Ovary (tissue), 7 donors: ENCODE measurements at regions not wholly inside any gene's neighbourhood (a gene's known extent, or its start where the extent isn't known, plus 50 kb on each side); places are given as distances from the start of the nearest gene placed in this dataset.

Source experiments
- DNase-seq, 5 donors: peaks; one replicate each; pipeline ENCODE4 v3.0.0-alpha.2; 2019 to 2020
- H3K27ac ChIP-seq, 2 donors: fragments of 200-600 bp; one replicate each; pipeline versions ENCODE4 v1.5.1 to v1.8.0; 2019 to 2022
- H3K27me3 ChIP-seq: fragments of 200-600 bp; one replicate; pipeline ENCODE4 v1.8.0; 2022
- H3K36me3 ChIP-seq: fragments of 200-600 bp; sonication (generic); one replicate; pipeline ENCODE4 v1.5.1; 2019
- H3K4me1 ChIP-seq: one replicate; pipeline ENCODE4 v1.8.1; 2013; ENCODE audit warnings: mild to moderate bottlenecking, moderate library complexity; ENCODE audit not compliant: insufficient read depth
- H3K4me3 ChIP-seq: fragments of 200-600 bp; sonication (generic); one replicate; pipeline ENCODE4 v1.5.1; 2017
- H3K9me3 ChIP-seq, 2 donors: fragments of 200-600 bp in 1 of 2; sonication (generic) in 1 of 2; one replicate each; pipeline versions ENCODE4 v1.5.1 to v1.8.1; 2013 to 2019; ENCODE audit warnings: mild to moderate bottlenecking in 1 of 2, moderate library complexity in 1 of 2
- EP300 ChIP-seq: sonication (generic); formaldehyde crosslinking; IDR thresholded peaks from one replicate; pipeline ENCODE4 v1.6.1; 2017; ENCODE audit warnings: antibody characterized with exemption
- POLR2A ChIP-seq: fragments of 450-650 bp; IDR thresholded peaks from one replicate; pipeline ENCODE4 v1.6.1; 2017; ENCODE audit warnings: antibody characterized with exemption, mild to moderate bottlenecking, moderate library complexity
- WGBS, 3 donors: extraction: QIAGEN DNeasy Blood & Tissue Kit in 1 of 3; methylation state at CpG; one replicate each; pipeline versions ENCODE4 v1.1.5 to v1.1.7; 2013 to 2017; 5-methylcytosine and 5-hydroxymethylcytosine counted together
- intact Hi-C, 4 donors: fragments of 100-400 bp; cut with DNase I; formaldehyde crosslinking; loops; one replicate each; pipeline versions ENCODE4 v1.11.0 to v1.15.1; 2022 to 2023
- TF ChIP-seq, protein P1 (sequence below), 3 donors: fragments of 450-650 bp in 2 of 3; fragments of 200-600 bp in 1 of 3; IDR thresholded peaks; one replicate each; pipeline versions ENCODE4 v1.5.1 to v1.8.0; 2016 to 2022; ENCODE audit warnings: antibody characterized with exemption in 3 of 3, mild to moderate bottlenecking in 1 of 3
- donor health status: DM: no; HTN: no; CAD: no; lungs with moderate emphysema.
- donor health status: DM: no; HTN: no; CAD: no.
- donor health status: Bipolar disorder and iron deficiency.
- donor health status: DM: no; HTN: no; CAD: no.
- donor health status: DM: yes; HTN: yes; CAD: no.

GRCh38 chr2:16303273-16303577 is 362.4 kb downstream of the CYRIA start:
- DNase-seq: no peak
- Histone ChIP-seq H3K27me3 (no peaks in the 10 kb centered on the region), H3K9me3 (no peaks in the 10 kb centered on the region), H3K4me3 (no peak overlapping the region), H3K4me1 (no peaks in the 10 kb centered on the region), H3K36me3 (no peaks in the 10 kb centered on the region), H3K27ac (no peak overlapping the region)
- intact Hi-C loops: no loop called here
- no peak for TF ChIP-seq POLR2A
- TF ChIP-seq, protein P1, sequence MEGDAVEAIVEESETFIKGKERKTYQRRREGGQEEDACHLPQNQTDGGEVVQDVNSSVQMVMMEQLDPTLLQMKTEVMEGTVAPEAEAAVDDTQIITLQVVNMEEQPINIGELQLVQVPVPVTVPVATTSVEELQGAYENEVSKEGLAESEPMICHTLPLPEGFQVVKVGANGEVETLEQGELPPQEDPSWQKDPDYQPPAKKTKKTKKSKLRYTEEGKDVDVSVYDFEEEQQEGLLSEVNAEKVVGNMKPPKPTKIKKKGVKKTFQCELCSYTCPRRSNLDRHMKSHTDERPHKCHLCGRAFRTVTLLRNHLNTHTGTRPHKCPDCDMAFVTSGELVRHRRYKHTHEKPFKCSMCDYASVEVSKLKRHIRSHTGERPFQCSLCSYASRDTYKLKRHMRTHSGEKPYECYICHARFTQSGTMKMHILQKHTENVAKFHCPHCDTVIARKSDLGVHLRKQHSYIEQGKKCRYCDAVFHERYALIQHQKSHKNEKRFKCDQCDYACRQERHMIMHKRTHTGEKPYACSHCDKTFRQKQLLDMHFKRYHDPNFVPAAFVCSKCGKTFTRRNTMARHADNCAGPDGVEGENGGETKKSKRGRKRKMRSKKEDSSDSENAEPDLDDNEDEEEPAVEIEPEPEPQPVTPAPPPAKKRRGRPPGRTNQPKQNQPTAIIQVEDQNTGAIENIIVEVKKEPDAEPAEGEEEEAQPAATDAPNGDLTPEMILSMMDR (IDR thresholded peaks at IDR 0.05): no peak
- no peak for TF ChIP-seq EP300
- 69 to 77% (median 76%) methylated on average over 6 of the region's 6 CpGs for WGBS, 3 donors

DNA sequence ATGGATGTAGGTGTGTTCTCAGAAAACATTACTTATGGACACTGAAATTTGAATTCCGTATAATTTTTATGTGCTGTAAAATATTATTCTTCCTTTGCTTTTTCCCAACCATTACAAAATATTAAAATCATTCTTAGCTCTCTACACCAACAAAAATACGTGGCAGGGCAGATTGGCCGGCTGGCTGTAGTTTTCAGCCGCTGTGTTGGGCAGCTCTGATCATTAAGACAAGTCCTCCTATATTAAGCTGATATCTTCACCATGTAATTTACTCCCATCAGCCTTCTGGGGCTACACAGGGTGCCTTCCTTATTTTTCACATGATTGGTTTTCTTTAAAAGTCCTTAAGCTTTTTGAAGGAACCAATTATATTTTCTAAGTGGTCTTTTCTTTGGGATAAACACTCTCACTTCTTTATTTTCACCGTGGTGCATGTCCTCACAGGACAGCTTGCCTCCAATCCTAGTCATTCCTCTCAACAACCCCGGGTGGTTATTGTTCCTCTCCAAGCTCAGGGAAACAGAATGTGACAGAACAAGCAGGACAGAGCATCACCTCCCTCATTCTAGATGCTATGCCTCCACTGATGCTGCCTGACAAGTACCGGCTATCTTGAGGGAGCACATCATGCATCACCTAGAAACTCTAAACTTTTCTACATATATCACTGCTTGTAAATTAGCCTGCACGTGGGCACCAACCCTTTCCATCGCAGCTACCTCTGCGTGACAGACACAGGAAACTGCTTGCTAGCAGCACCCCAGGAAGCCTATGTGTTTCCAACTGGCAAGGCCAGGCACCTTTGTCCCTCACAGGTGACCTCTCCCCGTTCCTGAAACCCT is 362.3 kb downstream of the MYCN start:
- Histone ChIP-seq H3K27ac (no peak overlapping the region), H3K27me3 (no peaks in the 10 kb centered on the region), H3K9me3 (no peaks in the 10 kb centered on the region), H3K36me3 (no peaks in the 10 kb centered on the region), H3K4me3 (no peak overlapping the region), H3K4me1 (no peaks in the 10 kb centered on the region)
- intact Hi-C loops: no loop called here
- TF ChIP-seq, protein P1 (IDR thresholded peaks at IDR 0.05): no peak
- TF ChIP-seq POLR2A (no peak), EP300 (no peak)
- DNase-seq: no peak
- WGBS, 3 donors: 73% methylated on average over 11 of the region's 11 CpGs

DNA sequence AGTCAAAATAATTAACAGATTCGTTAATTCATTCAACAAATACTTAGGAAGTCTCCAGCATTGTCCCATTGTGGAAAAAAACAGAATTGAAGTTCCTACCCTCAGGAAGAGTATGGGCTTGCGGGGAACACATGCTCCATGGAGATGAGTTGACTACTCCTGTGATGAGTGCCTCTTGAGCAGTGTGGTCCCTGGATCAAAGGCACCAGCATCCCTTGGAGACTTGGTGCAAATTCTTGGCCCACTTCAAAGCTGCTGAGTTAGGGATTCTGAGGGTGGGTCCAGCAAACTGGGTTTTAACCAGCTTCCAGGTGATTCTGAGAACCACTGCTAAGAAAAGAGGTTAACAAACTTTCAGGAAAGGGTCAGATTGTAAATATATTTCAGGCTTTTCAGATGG is 361.6 kb downstream of the MYCN start:
- no peak for DNase-seq
- intact Hi-C loops: no loop called here
- TF ChIP-seq POLR2A: no peak
- TF ChIP-seq EP300: no peak
- TF ChIP-seq, protein P1 (IDR thresholded peaks at IDR 0.05): no peak
- no peaks in the 10 kb centered on the region for H3K27me3 ChIP-seq
- H3K9me3 ChIP-seq: no peaks in the 10 kb centered on the region
- no peaks in the 10 kb centered on the region for H3K36me3 ChIP-seq
- WGBS, 3 donors: 81 to 91% (median 88%) methylated on average over 2 of the region's 2 CpGs
- H3K27ac ChIP-seq: no peak overlapping the region
- no peaks in the 10 kb centered on the region for H3K4me1 ChIP-seq
- H3K4me3 ChIP-seq: no peak overlapping the region

DNA sequence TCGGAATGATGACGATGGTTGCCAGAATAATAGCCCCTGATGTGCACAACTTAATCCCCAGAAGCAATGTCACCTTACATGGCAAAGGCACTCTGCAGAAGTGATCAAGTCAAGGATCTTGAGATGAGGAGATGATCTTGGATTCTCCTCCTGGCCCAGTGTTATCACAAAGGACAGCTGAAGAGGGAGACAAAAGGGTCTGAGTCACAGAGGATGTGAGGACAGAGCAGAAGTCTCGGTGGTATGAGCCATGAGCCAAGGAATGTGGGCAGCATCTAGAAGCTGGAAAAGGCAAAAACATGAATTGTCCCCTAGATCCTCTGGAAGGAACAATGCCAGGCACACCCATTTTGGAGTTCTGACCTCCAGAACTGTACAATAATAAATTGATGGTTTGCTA is 358.5 kb downstream of the MYCN start:
- no peaks in the 10 kb centered on the region for H3K4me1 ChIP-seq
- no peak for TF ChIP-seq EP300
- TF ChIP-seq POLR2A: no peak
- TF ChIP-seq, protein P1 (IDR thresholded peaks at IDR 0.05): no peak
- H3K27ac ChIP-seq: no peak overlapping the region
- intact Hi-C loops: no loop called here
- no peak overlapping the region for H3K4me3 ChIP-seq
- no peaks in the 10 kb centered on the region for H3K36me3 ChIP-seq
- no peaks in the 10 kb centered on the region for H3K27me3 ChIP-seq
- no peak for DNase-seq
- H3K9me3 ChIP-seq: no peaks in the 10 kb centered on the region
- WGBS, 3 donors: 89 to 93% (median 93%) methylated on average over 3 of the region's 3 CpGs
